Choroid plexus epithelial cell (primary cell): ENCODE measurements at regions not wholly inside any gene's neighbourhood (a gene's known extent, or its start where the extent isn't known, plus 50 kb on each side); places are given as distances from the start of the nearest gene placed in this dataset.

Source experiments
- DNase-seq: peaks from one replicate; pipeline ENCODE4 v3.0.0-alpha.2; 2010; ENCODE audit warnings: low read depth
- H3K4me3 ChIP-seq: 2 replicates; pipeline ENCODE4 v1.5.1; 2011; ENCODE audit warnings: low read depth, mild to moderate bottlenecking, control low read depth, low read length, moderate library complexity
- CTCF ChIP-seq: conservative IDR thresholded peaks from 2 replicates; pipeline ENCODE4 v1.5.1; 2011; ENCODE audit warnings: low read depth, mild to moderate bottlenecking, control low read depth, inconsistent platforms, low read length, moderate library complexity

GRCh38 chr1:58144698-58145270 lies 401.7 kb downstream of the OMA1 start:
- TF ChIP-seq CTCF, result no peak
- no peak overlapping the region for H3K4me3 ChIP-seq
- DNase-seq, result no peak

- H3K4me3 ChIP-seq, result no peak overlapping the region
- no peak for TF ChIP-seq CTCF
- DNase-seq, result no peak
These were observed 402.4 kb downstream of the OMA1 start for GRCh38 chr1:58143972-58144697.

GRCh38 chr1:58136387-58136786 lies 410.1 kb downstream of the OMA1 start:
- no peak for DNase-seq
- no peak for TF ChIP-seq CTCF
- no peak overlapping the region for H3K4me3 ChIP-seq

- no peak for DNase-seq
- H3K4me3 ChIP-seq, result no peak overlapping the region
- TF ChIP-seq CTCF, result no peak
These were observed 410.7 kb downstream of the OMA1 start for GRCh38 chr1:58135821-58136321.

- TF ChIP-seq CTCF, result no peak
- H3K4me3 ChIP-seq, result no peak overlapping the region
- DNase-seq, result no peak
These were observed 413.0 kb downstream of the OMA1 start for GRCh38 chr1:58133562-58133961.

- no peak for TF ChIP-seq CTCF
- DNase-seq, result no peak
- no peak overlapping the region for H3K4me3 ChIP-seq
These were observed 423.5 kb downstream of the OMA1 start for GRCh38 chr1:58123051-58123450.

- TF ChIP-seq CTCF, result no peak
- no peak for DNase-seq
- no peak overlapping the region for H3K4me3 ChIP-seq
These were observed 426.6 kb downstream of the OMA1 start for GRCh38 chr1:58119971-58120370.
